B cell (primary cell): ENCODE measurements at regions not wholly inside any gene's neighbourhood (a gene's known extent, or its start where the extent isn't known, plus 50 kb on each side); places are given as distances from the start of the nearest gene placed in this dataset.

ENCODE experiments used
- ATAC-seq: fragments of 200-7000 bp; cut with Tn5 transposase; one replicate; pipeline ENCODE4 v1.10.0; 2021; ENCODE audit warnings: low read depth, mild to moderate bottlenecking, moderate number of reproducible peaks, moderate library complexity
- CTCF ChIA-PET: fragments of 350-600 bp; sonication (Branson Sonifier 250); formaldehyde crosslinking; loops from one replicate; lab custom pipeline; 2021; ENCODE audit warnings: antibody characterized with exemption, inconsistent platforms; lab: Charles Lee
- POLR2A ChIA-PET: fragments of 350-600 bp; sonication (Branson Sonifier 250); formaldehyde crosslinking; loops from one replicate; lab custom pipeline; 2021; ENCODE audit warnings: antibody characterized with exemption; lab: Charles Lee
- DNase-seq: peaks from one replicate; pipeline ENCODE4 v3.0.0; 2013
- H2AFZ ChIP-seq: 2 replicates; pipeline ENCODE4 v1.6.1; 2012; ENCODE audit warnings: mild to moderate bottlenecking, low read depth, low read length; ENCODE audit not compliant: insufficient read depth, poor library complexity, severe bottlenecking
- H3K27ac ChIP-seq, 2 donors: 1 replicate in 1 of 2; 2 replicates in 1 of 2; pipeline ENCODE4 v1.5.1; 2012 to 2013; ENCODE audit warnings: low read length in 2 of 2, mild to moderate bottlenecking in 2 of 2, moderate library complexity in 1 of 2
- H3K27me3 ChIP-seq, 4 experiments: fragments of 200-600 bp in 1 of 4; sonication (generic) in 1 of 4; replicated peaks in 1 of 4; 1 replicate in 2 of 4; 2 replicates in 2 of 4; pipeline versions ENCODE4 v1.6.1 to v1.7.0; 2013 to 2016; ENCODE audit warnings: low read length in 3 of 4, mild to moderate bottlenecking in 2 of 4, mixed read lengths in 1 of 4, moderate library complexity in 1 of 4; ENCODE audit not compliant: insufficient read depth in 4 of 4, control insufficient read depth in 3 of 4; ENCODE audit errors: control extremely low read depth in 1 of 4
- H3K36me3 ChIP-seq, 2 experiments: replicated peaks in 1 of 2; 1 replicate in 1 of 2; 2 replicates in 1 of 2; pipeline versions ENCODE4 v1.6.1 to v1.7.1; 2013; ENCODE audit warnings: low read length in 1 of 2; ENCODE audit not compliant: insufficient read depth in 2 of 2, control insufficient read depth in 1 of 2; ENCODE audit errors: control extremely low read depth in 1 of 2, extremely low read depth in 1 of 2
- H3K4me1 ChIP-seq, 2 donors: fragments of 200-600 bp in 1 of 2; sonication (generic) in 1 of 2; 1 replicate in 1 of 2; 2 replicates in 1 of 2; pipeline versions ENCODE4 v1.5.1 to v1.6.1; 2013 to 2017; ENCODE audit warnings: low read length in 2 of 2; ENCODE audit not compliant: control insufficient read depth in 2 of 2, insufficient read depth in 2 of 2
- H3K4me2 ChIP-seq: replicated peaks from 2 replicates; pipeline ENCODE3; 2012; ENCODE audit warnings: mild to moderate bottlenecking, low read depth, low read length; ENCODE audit not compliant: poor library complexity, severe bottlenecking
- H3K4me3 ChIP-seq, 5 experiments: fragments of 200-600 bp in 1 of 5; sonication (generic) in 1 of 5; 1 replicate in 3 of 5; 2 replicates in 2 of 5; pipeline versions ENCODE4 v1.5.1 to v1.7.0; 2011 to 2016; ENCODE audit warnings: low read length in 4 of 5, mild to moderate bottlenecking in 4 of 5, low read depth in 2 of 5, control low read depth in 1 of 5, moderate library complexity in 1 of 5; ENCODE audit not compliant: insufficient read depth in 1 of 5; ENCODE audit errors: control extremely low read depth in 1 of 5, extremely low read depth in 1 of 5
- H3K79me2 ChIP-seq: fragments of 200-600 bp; sonication (generic); one replicate; pipeline ENCODE4 v1.6.0; 2016; ENCODE audit warnings: low read length; ENCODE audit not compliant: control insufficient read depth, insufficient read depth
- H3K9ac ChIP-seq: fragments of 200-600 bp; sonication (generic); 2 replicates; pipeline ENCODE4 v1.6.1; 2017; ENCODE audit warnings: mild to moderate bottlenecking, low read length, moderate library complexity
- H3K9me3 ChIP-seq, 3 donors: one replicate each; pipeline versions ENCODE4 v1.6.1 to v1.7.1; 2013; ENCODE audit warnings: low read length in 2 of 3; ENCODE audit not compliant: control insufficient read depth in 2 of 3, insufficient read depth in 1 of 3; ENCODE audit errors: control extremely low read depth in 1 of 3
- H4K20me1 ChIP-seq: 2 replicates; pipeline ENCODE4 v1.6.0; 2012; ENCODE audit warnings: mild to moderate bottlenecking, low read length; ENCODE audit not compliant: insufficient read depth, control insufficient read depth, poor library complexity, severe bottlenecking
- H3K27ac Mint-ChIP-seq: one replicate; pipeline ENCODE4 v1.8.0; 2021; ENCODE audit warnings: mixed read lengths
- H3K27me3 Mint-ChIP-seq: one replicate; pipeline ENCODE4 v1.8.0; 2021; ENCODE audit warnings: mixed read lengths
- H3K4me1 Mint-ChIP-seq: one replicate; pipeline ENCODE4 v1.8.0; 2021; ENCODE audit warnings: mixed read lengths
- H3K4me3 Mint-ChIP-seq: one replicate; pipeline ENCODE4 v1.8.0; 2021; ENCODE audit warnings: mixed read lengths
- H3K9me3 Mint-ChIP-seq: one replicate; pipeline ENCODE4 v1.8.0; 2022; ENCODE audit warnings: mixed read lengths; ENCODE audit not compliant: insufficient read depth
- EZH2 ChIP-seq: IDR thresholded peaks from 2 replicates; pipeline ENCODE4 v1.6.1; 2012; ENCODE audit warnings: borderline replicate concordance, low read depth, mild to moderate bottlenecking, moderate library complexity, low read length; ENCODE audit not compliant: insufficient read depth, poor library complexity, severe bottlenecking
- WGBS: methylation state at CpG from one replicate; pipeline ENCODE4 v1.1.5; 2013; ENCODE audit warnings: missing lambda C conversion rate; ENCODE audit not compliant: insufficient coverage; 5-methylcytosine and 5-hydroxymethylcytosine counted together
- intact Hi-C: fragments of 100-400 bp; cut with micrococcal nuclease; formaldehyde crosslinking; loops from one replicate; pipeline ENCODE4 v1.10.0; 2022
- TF ChIP-seq, protein P1 (sequence below): fragments of 200-600 bp; IDR thresholded peaks from one replicate; pipeline ENCODE4 v1.8.0; 2022; ENCODE audit warnings: antibody characterized with exemption, mild to moderate bottlenecking

DNA sequence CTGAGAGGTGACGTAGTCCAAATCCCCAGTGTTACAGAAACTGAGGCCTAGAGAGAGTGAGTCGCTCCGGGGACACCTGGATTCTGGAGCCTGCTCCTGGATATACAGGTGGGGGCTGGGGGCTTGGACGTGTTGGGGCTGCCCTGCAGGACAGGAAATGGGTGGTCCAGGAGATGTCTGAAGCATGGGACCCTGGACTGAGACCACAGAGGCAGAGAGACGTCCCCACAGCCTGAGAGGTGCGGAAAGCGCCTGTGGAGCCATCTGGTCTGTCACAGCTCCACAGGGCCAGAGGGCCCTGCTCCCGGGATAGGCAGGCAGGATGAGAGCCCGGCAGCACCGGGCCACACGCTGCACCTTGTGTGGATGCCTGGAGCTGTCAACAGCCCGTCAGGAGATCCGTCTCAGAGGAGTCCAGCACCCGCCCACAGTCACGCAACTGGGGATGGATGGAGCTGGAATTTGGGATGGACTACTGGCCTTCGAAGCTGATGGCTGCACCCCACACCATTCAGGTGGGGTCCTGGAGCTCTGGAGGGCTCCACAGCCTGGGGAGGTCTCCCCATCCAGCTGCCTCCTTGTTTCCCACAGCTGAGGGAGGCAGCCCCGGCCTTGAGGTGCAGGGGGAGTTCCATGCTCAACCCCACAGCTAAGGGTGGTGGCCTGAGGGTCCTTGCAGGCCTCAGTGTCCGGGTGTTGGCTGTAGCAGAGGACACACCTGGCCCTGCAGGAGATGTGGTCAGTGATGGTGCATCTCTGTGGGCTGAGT is 303.0 kb downstream of the NDUFA10 start:
- Histone ChIP-seq H4K20me1 (no peaks in the 10 kb centered on the region), H3K4me1 (no peaks in the 10 kb centered on the region), H3K27ac (no peak overlapping the region), H3K79me2 (no peaks in the 10 kb centered on the region), H3K4me2 (no peak overlapping the region), H3K27me3 (no peaks in the 10 kb centered on the region), H3K4me3 (no peak overlapping the region), H3K9me3 (no peaks in the 10 kb centered on the region), H3K36me3 (no peaks in the 10 kb centered on the region), H2AFZ (no peak overlapping the region), H3K9ac (no peak overlapping the region)
- Mint-ChIP-seq H3K27ac (no peak overlapping the region), H3K9me3 (no peaks in the 10 kb centered on the region), H3K4me3 (no peak overlapping the region), H3K4me1 (no peaks in the 10 kb centered on the region), H3K27me3 (no peaks in the 10 kb centered on the region)
- DNase-seq (no peak), ATAC-seq (no peak)
- TF ChIP-seq, protein P1, sequence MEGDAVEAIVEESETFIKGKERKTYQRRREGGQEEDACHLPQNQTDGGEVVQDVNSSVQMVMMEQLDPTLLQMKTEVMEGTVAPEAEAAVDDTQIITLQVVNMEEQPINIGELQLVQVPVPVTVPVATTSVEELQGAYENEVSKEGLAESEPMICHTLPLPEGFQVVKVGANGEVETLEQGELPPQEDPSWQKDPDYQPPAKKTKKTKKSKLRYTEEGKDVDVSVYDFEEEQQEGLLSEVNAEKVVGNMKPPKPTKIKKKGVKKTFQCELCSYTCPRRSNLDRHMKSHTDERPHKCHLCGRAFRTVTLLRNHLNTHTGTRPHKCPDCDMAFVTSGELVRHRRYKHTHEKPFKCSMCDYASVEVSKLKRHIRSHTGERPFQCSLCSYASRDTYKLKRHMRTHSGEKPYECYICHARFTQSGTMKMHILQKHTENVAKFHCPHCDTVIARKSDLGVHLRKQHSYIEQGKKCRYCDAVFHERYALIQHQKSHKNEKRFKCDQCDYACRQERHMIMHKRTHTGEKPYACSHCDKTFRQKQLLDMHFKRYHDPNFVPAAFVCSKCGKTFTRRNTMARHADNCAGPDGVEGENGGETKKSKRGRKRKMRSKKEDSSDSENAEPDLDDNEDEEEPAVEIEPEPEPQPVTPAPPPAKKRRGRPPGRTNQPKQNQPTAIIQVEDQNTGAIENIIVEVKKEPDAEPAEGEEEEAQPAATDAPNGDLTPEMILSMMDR = no peak
- TF ChIP-seq EZH2 = no peak
- WGBS = 93% methylated on average over 18 of the region's 18 CpGs
- intact Hi-C loops = no loop called here
- POLR2A ChIA-PET = no interaction called here
- CTCF ChIA-PET = interaction anchor here (0.7 kb wide), 1 partner anchor 514 kb away, joined by 3 read pairs; no protein-coding TSS in a partner anchor

DNA sequence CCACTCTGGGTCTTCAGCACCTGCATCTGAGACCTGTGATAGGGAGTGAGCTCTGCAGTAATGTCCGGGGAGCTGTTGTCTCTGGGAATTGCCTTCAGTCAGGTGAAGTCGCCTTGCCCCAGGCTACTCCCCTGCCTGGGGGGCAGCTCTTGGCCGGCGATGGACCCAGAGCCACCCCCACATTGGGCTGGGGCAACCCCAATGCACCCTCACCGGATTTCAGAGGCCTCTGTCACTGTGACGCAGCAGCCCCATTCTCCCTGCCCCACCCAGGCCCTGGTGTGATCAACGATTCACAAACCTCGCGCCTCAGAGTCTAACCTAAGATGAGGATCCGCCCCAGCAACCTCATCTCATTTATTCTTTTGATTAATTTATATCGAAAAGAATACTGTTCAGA is 303.6 kb downstream of the NDUFA10 start:
- CTCF ChIA-PET = no interaction called here
- Histone ChIP-seq H3K27ac (no peak overlapping the region), H3K4me3 (no peak overlapping the region), H3K79me2 (no peaks in the 10 kb centered on the region), H3K9ac (no peak overlapping the region), H3K36me3 (no peaks in the 10 kb centered on the region), H3K4me1 (no peaks in the 10 kb centered on the region), H3K4me2 (no peak overlapping the region), H2AFZ (no peak overlapping the region), H4K20me1 (no peaks in the 10 kb centered on the region), H3K27me3 (no peaks in the 10 kb centered on the region), H3K9me3 (no peaks in the 10 kb centered on the region)
- DNase-seq (no peak), ATAC-seq (no peak)
- Mint-ChIP-seq H3K27me3 (no peaks in the 10 kb centered on the region), H3K4me1 (no peaks in the 10 kb centered on the region), H3K4me3 (no peak overlapping the region), H3K9me3 (no peaks in the 10 kb centered on the region), H3K27ac (no peak overlapping the region)
- TF ChIP-seq, protein P1 = no peak
- WGBS = 87% methylated on average over 8 of the region's 11 CpGs
- POLR2A ChIA-PET = no interaction called here
- intact Hi-C loops = no loop called here
